Heart left ventricle (tissue), 16 donors: ENCODE measurements at regions not wholly inside any gene's neighbourhood (a gene's known extent, or its start where the extent isn't known, plus 50 kb on each side); places are given as distances from the start of the nearest gene placed in this dataset.

Experiments used
- ATAC-seq, 4 donors: fragments of 200-7000 bp; cut with Tn5 transposase; one replicate each; pipeline ENCODE4 v1.9.1; 2020 to 2022; ENCODE audit warnings: moderate library complexity in 4 of 4, mild to moderate bottlenecking in 3 of 4, moderate number of reproducible peaks in 1 of 4
- DNase-seq, 5 donors: peaks; one replicate each; pipeline ENCODE4 v3.0.0-alpha.2; 2020
- H3K27ac ChIP-seq, 12 donors: fragments of 200-600 bp; sonication (generic) in 4 of 12; one replicate each; pipeline versions ENCODE4 v1.5.0 to v1.8.0; 2016 to 2022; ENCODE audit warnings: mild to moderate bottlenecking in 2 of 12
- H3K27me3 ChIP-seq, 9 donors: fragments of 200-600 bp; sonication (generic) in 2 of 9; one replicate each; pipeline versions ENCODE4 v1.5.1 to v1.8.0; 2016 to 2022; ENCODE audit warnings: mild to moderate bottlenecking in 3 of 9
- H3K36me3 ChIP-seq, 9 donors: fragments of 200-600 bp; sonication (generic) in 2 of 9; one replicate each; pipeline versions ENCODE4 v1.5.0 to v1.8.0; 2018 to 2022; ENCODE audit warnings: mild to moderate bottlenecking in 2 of 9
- H3K4me1 ChIP-seq, 12 donors: fragments of 200-600 bp; sonication (generic) in 4 of 12; one replicate each; pipeline versions ENCODE4 v1.5.0 to v1.8.0; 2016 to 2022; ENCODE audit warnings: mild to moderate bottlenecking in 3 of 12
- H3K4me3 ChIP-seq, 12 donors: fragments of 200-600 bp; sonication (generic) in 4 of 12; one replicate each; pipeline versions ENCODE4 v1.5.0 to v1.8.0; 2017 to 2022; ENCODE audit warnings: mild to moderate bottlenecking in 9 of 12, moderate library complexity in 4 of 12
- H3K9me3 ChIP-seq, 12 donors: fragments of 200-600 bp; sonication (generic) in 4 of 12; one replicate each; pipeline versions ENCODE4 v1.5.0 to v1.8.0; 2016 to 2022; ENCODE audit warnings: mild to moderate bottlenecking in 1 of 12
- CTCF ChIP-seq, 12 donors: fragments of 200-600 bp; sonication (generic) in 4 of 12; IDR thresholded peaks; one replicate each; pipeline versions ENCODE4 v1.5.0 to v1.8.0; 2018 to 2022; ENCODE audit warnings: antibody characterized with exemption in 12 of 12, mild to moderate bottlenecking in 5 of 12
- POLR2A ChIP-seq, 2 donors: fragments of 450-650 bp; IDR thresholded peaks; one replicate each; pipeline ENCODE4 v1.6.1; 2017; ENCODE audit warnings: antibody characterized with exemption in 2 of 2, mild to moderate bottlenecking in 2 of 2, moderate library complexity in 2 of 2
- WGBS, 4 donors: extraction: QIAGEN DNeasy Blood & Tissue Kit in 2 of 4; methylation state at CpG; one replicate each; pipeline versions ENCODE4 v1.1.5 to v1.1.7; 2013 to 2018; 5-methylcytosine and 5-hydroxymethylcytosine counted together
- intact Hi-C, 10 donors: fragments of 100-400 bp; cut with DNase I; formaldehyde crosslinking; loops; one replicate each; pipeline versions ENCODE4 v1.11.1 to v1.14.2; 2022
- donor health status: ischemic (EF 13 %, LVEDD 7.1; RV severe dilation, severe dysfunction).
- donor health status: healthy with polysubstance abuse.
- donor health status: DM: no; HTN: yes; CAD: no.
- donor health status: DM: no; HTN: no; CAD: no.
- donor health status: ischemic (EF 25% LVEDD 6.9; RV normal size, moderate dysfunction).
- donor health status: ischemic (EF 25% LVEDD 5.7; RV mildly dilated, moderate dysfunction).
- donor health status: healthy.
- donor health status: DM: yes; HTN: yes; CAD: no.
- donor health status: ischemic (EF 35%, LVEDD 5.7; RV mildly dilated, moderate dysfunction).
- donor health status: nonischemic (EF 11% LVEDD 7.7; RV severe dilation, severe dysfunction).
- donor health status: DM: yes; HTN: yes; CAD: no.
- donor health status: PGD.
- donor health status: ischemic (EF 29% LVEDD 5.4; RV normal size, mild dysfunction).
- donor health status: nonischemic (EF 23%, LVEDD 6.1; RV moderate dilation, normal function).

DNA sequence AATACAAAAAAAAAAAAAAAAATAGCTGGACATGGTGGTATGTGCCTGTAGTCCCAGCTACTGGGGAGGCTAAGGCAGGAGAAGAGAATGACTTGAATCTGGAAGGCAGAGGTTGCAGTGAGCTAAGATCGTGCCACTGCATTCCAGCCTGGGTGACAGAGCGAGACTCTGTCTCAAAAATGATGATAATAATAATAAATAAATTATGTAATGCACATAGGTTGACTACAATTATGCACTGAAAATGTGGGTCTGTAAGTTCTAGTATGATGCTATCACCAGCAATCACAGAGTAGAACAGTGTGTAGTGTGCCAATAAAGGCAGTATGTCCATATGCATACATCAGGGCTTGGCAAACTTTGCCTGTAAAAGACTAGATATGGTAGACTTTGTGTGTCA lies 55.6 kb upstream of the MYCN start:
- 93 to 96% (median 95%) methylated on average over 2 of the region's 2 CpGs for WGBS, 4 donors
- Histone ChIP-seq H3K27ac (no peak overlapping the region), H3K4me1 (no peaks in the 10 kb centered on the region), H3K36me3 (no peaks in the 10 kb centered on the region), H3K4me3 (no peak overlapping the region), H3K27me3 (no peaks in the 10 kb centered on the region), H3K9me3 (no peaks in the 10 kb centered on the region)
- DNase-seq (no peak), ATAC-seq (no peak)
- intact Hi-C loops: no loop called here
- TF ChIP-seq POLR2A (IDR thresholded peaks at IDR 0.05) (no peak), CTCF (IDR thresholded peaks at IDR 0.05) (no peak)

- Histone ChIP-seq H3K4me3 (no peak overlapping the region), H3K4me1 (peaks cover 0 to 9% (median 0%) of the 10 kb centered on the region in 12 donors), H3K36me3 (no peaks in the 10 kb centered on the region), H3K27ac (no peak overlapping the region), H3K9me3 (no peaks in the 10 kb centered on the region), H3K27me3 (no peaks in the 10 kb centered on the region)
- 72 to 89% (median 81%) methylated on average over 6 of the region's 6 CpGs for WGBS, 4 donors
- no peak for ATAC-seq
- no peak for DNase-seq
- intact Hi-C loops: no loop called here
- TF ChIP-seq POLR2A (IDR thresholded peaks at IDR 0.05) (no peak), CTCF (IDR thresholded peaks at IDR 0.05) (no peak)
Measured at GRCh38 chr2:15886231-15886630, 54.1 kb upstream of the MYCN start.

- Histone ChIP-seq H3K9me3 (no peaks in the 10 kb centered on the region), H3K4me1 (peaks cover 0 to 20% (median 0%) of the 10 kb centered on the region in 12 donors), H3K36me3 (no peaks in the 10 kb centered on the region), H3K4me3 (no peak overlapping the region), H3K27me3 (peaks cover 0 to 2% (median 0%) of the 10 kb centered on the region in 9 donors), H3K27ac (no peak overlapping the region)
- WGBS, 4 donors: 62 to 76% (median 73%) methylated on average over 11 to 15 of the region's 15 CpGs
- DNase-seq (peak in 4 of 5 donors; percentile 32 to 75 (median 58)), ATAC-seq (peak; percentile 14 to 82 (median 50))
- TF ChIP-seq CTCF (IDR thresholded peaks at IDR 0.05) (no peak), POLR2A (IDR thresholded peaks at IDR 0.05) (no peak)
- intact Hi-C loops: no loop called here
Measured at GRCh38 chr2:15889442-15890123, 50.8 kb upstream of the MYCN start.

- H3K27ac ChIP-seq: no peak overlapping the region
- peaks cover 0 to 20% (median 0%) of the 10 kb centered on the region in 12 donors for H3K4me1 ChIP-seq
- peak in 3 of 4 donors; percentile 32 to 49 (median 39) for ATAC-seq
- no peaks in the 10 kb centered on the region for H3K36me3 ChIP-seq
- no peaks in the 10 kb centered on the region for H3K9me3 ChIP-seq
- H3K4me3 ChIP-seq: no peak overlapping the region
- no peak for DNase-seq
- 82 to 88% (median 84%) methylated on average over 18 of the region's 18 CpGs for WGBS, 4 donors
- no peak for TF ChIP-seq CTCF (IDR thresholded peaks at IDR 0.05)
- intact Hi-C loops: no loop called here
- peaks cover 0 to 2% (median 0%) of the 10 kb centered on the region in 9 donors for H3K27me3 ChIP-seq
Measured at GRCh38 chr2:15890124-15890754, 50.1 kb upstream of the MYCN start.
